Nephron (organoid): ENCODE measurements at regions not wholly inside any gene's neighbourhood (a gene's known extent, or its start where the extent isn't known, plus 50 kb on each side); places are given as distances from the start of the nearest gene placed in this dataset.

Source experiments
- H3K27ac Mint-ChIP-seq, 3 experiments: 2 replicates each; pipeline ENCODE4 v1.8.0; 2020; ENCODE audit warnings: mixed read lengths in 3 of 3, mild to moderate bottlenecking in 2 of 3, moderate library complexity in 1 of 3
- H3K27me3 Mint-ChIP-seq: 2 replicates; pipeline ENCODE4 v1.8.0; 2021; ENCODE audit warnings: low read depth, mild to moderate bottlenecking, moderate library complexity, mixed read lengths
- H3K36me3 Mint-ChIP-seq: 2 replicates; pipeline ENCODE4 v1.8.0; 2020; ENCODE audit warnings: low read depth, mixed read lengths
- H3K4me1 Mint-ChIP-seq: 2 replicates; pipeline ENCODE4 v1.8.0; 2020; ENCODE audit warnings: mixed read lengths
- H3K4me3 Mint-ChIP-seq, 3 experiments: 2 replicates each; pipeline ENCODE4 v1.8.0; 2020; ENCODE audit warnings: mild to moderate bottlenecking in 3 of 3, mixed read lengths in 3 of 3, moderate library complexity in 2 of 3
- H3K9me3 Mint-ChIP-seq: 2 replicates; pipeline ENCODE4 v1.8.0; 2020; ENCODE audit warnings: mixed read lengths
- TF ChIP-seq, protein P1 (sequence below), 3 experiments: fragments of 200-600 bp; sonication (generic); IDR thresholded peaks; one replicate each; pipeline ENCODE4 v1.5.0; 2021; ENCODE audit warnings: antibody characterized with exemption in 3 of 3; ENCODE audit not compliant: unreplicated experiment in 3 of 3

DNA sequence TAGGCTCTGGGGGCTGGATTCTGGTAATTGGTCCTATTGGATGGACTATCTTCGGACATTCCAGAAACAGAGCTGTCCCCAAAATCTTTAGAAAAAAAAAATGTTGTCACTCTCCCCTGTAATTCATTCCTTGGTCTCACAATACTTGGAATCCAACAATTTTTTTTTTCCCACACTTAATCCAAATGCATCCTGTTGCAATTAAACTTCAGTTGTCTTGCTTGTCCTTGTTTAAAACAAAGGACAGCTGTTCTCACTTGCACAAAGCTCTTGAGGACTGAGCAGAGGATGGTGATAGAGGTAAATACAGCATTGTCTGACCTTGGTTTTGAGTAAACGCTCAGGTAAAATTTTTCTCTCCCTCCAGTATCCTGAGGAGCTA lies 75.3 kb downstream of the SC5D start:
- peaks cover 44% of the 10 kb centered on the region for H3K4me1 Mint-ChIP-seq
- TF ChIP-seq, protein P1, sequence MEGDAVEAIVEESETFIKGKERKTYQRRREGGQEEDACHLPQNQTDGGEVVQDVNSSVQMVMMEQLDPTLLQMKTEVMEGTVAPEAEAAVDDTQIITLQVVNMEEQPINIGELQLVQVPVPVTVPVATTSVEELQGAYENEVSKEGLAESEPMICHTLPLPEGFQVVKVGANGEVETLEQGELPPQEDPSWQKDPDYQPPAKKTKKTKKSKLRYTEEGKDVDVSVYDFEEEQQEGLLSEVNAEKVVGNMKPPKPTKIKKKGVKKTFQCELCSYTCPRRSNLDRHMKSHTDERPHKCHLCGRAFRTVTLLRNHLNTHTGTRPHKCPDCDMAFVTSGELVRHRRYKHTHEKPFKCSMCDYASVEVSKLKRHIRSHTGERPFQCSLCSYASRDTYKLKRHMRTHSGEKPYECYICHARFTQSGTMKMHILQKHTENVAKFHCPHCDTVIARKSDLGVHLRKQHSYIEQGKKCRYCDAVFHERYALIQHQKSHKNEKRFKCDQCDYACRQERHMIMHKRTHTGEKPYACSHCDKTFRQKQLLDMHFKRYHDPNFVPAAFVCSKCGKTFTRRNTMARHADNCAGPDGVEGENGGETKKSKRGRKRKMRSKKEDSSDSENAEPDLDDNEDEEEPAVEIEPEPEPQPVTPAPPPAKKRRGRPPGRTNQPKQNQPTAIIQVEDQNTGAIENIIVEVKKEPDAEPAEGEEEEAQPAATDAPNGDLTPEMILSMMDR (IDR thresholded peaks at IDR 0.05; ENCODE audit: unreplicated experiment in 3 of 3), result no peak
- peaks cover 6% of the 10 kb centered on the region for H3K27me3 Mint-ChIP-seq
- H3K9me3 Mint-ChIP-seq, result no peaks in the 10 kb centered on the region
- H3K27ac Mint-ChIP-seq, result peak overlapping the region; percentile 2 to 79 (median 44)
- H3K4me3 Mint-ChIP-seq, result no peak overlapping the region
- no peaks in the 10 kb centered on the region for H3K36me3 Mint-ChIP-seq

DNA sequence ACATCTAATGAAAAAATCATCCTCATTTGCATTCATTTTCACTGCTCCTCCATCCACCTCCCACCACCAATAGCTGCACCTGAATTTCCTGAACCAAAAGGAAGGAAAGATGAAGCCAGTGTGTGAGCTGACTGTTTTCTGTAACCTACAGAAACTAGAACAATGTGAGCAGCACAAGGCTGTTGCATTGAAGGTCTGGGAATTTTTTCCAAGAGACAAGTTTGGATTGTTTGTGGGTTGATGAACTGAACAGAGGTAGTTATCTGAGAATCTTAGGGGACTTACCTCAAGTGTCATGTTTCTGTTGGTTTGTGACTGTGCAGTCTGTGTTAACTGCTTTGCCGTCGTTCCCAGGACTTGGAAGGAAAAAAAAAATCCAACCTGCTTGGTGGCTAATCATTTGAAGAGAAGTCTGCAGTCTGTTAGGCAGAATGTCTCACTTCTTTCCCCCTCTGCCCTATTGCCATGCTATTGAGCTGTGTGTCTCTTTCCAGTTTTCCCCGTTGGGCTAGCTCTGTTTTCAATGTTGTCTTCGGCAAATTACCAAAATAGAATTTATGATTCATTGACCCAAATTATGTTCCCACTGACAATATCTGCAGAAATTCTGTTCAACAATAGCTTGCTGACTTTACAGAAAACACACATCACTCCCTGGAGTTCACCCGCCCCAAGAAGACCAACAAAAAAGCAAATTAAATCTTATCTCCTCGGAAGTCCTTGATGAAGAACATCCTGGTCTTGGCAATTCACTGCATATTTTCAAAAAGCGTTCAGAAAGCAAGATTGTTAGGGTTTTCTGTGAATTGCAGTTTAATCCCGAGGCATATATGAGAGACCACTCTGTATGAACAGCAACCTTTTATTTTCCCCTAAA lies 76.0 kb downstream of the SC5D start:
- Mint-ChIP-seq H3K36me3 (no peaks in the 10 kb centered on the region), H3K9me3 (no peaks in the 10 kb centered on the region), H3K4me1 (peaks cover 44% of the 10 kb centered on the region), H3K4me3 (peak overlapping the region in 1 of 3 experiments; percentile 47), H3K27ac (peak overlapping the region; percentile 44 to 82 (median 79)), H3K27me3 (peaks cover 6% of the 10 kb centered on the region)
- TF ChIP-seq, protein P1 (IDR thresholded peaks at IDR 0.05; ENCODE audit: unreplicated experiment in 3 of 3), result no peak

GRCh38 chr11:121369366-121369765 lies 76.8 kb downstream of the SC5D start:
- TF ChIP-seq, protein P1 (IDR thresholded peaks at IDR 0.05; ENCODE audit: unreplicated experiment in 3 of 3), result no peak
- peaks cover 44% of the 10 kb centered on the region for H3K4me1 Mint-ChIP-seq
- H3K36me3 Mint-ChIP-seq, result no peaks in the 10 kb centered on the region
- peak overlapping the region; percentile 44 to 82 (median 79) for H3K27ac Mint-ChIP-seq
- no peaks in the 10 kb centered on the region for H3K9me3 Mint-ChIP-seq
- no peak overlapping the region for H3K4me3 Mint-ChIP-seq
- H3K27me3 Mint-ChIP-seq, result peaks cover 8% of the 10 kb centered on the region

- H3K4me1 Mint-ChIP-seq, result peaks cover 36% of the 10 kb centered on the region
- no peaks in the 10 kb centered on the region for H3K36me3 Mint-ChIP-seq
- peaks cover 5% of the 10 kb centered on the region for H3K27me3 Mint-ChIP-seq
- TF ChIP-seq, protein P1 (IDR thresholded peaks at IDR 0.05; ENCODE audit: unreplicated experiment in 3 of 3), result no peak
- H3K4me3 Mint-ChIP-seq, result no peak overlapping the region
- H3K27ac Mint-ChIP-seq, result no peak overlapping the region
- H3K9me3 Mint-ChIP-seq, result no peaks in the 10 kb centered on the region
Observed at GRCh38 chr11:121372028-121372427, 79.5 kb downstream of the SC5D start.

GRCh38 chr11:121372671-121373429 lies 79.3 kb upstream of the SORL1 start:
- H3K4me3 Mint-ChIP-seq, result no peak overlapping the region
- peaks cover 3% of the 10 kb centered on the region for H3K27me3 Mint-ChIP-seq
- no peaks in the 10 kb centered on the region for H3K36me3 Mint-ChIP-seq
- H3K9me3 Mint-ChIP-seq, result no peaks in the 10 kb centered on the region
- TF ChIP-seq, protein P1 (IDR thresholded peaks at IDR 0.05; ENCODE audit: unreplicated experiment in 3 of 3), result no peak
- H3K4me1 Mint-ChIP-seq, result peaks cover 27% of the 10 kb centered on the region
- no peak overlapping the region for H3K27ac Mint-ChIP-seq
